ENCODE measurements at regions not wholly inside any gene's neighbourhood (a gene's known extent, or its start where the extent isn't known, plus 50 kb on each side); places are given as distances from the start of the nearest gene placed in this dataset.

DNA sequence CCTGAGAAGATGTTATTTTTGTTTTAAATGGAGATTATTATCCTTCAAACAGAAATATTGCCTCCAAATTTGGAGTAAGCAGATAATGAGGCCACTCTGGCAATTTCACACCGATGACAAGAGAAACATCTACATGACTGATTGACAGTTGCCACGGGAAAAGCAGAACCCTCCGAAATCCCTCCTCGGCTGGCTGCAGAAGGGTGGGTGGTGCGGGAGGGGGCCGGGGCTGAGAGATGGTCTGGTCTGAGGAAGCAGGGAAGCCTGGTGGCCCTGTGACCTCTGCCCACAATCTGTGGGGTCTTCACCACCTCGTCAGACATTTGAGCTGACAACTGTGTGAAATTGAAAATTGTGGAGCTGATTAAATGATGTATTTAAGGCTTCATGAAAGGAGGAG lies 503.2 kb downstream of the MN1 start:
- DNase-seq (ENCODE audit: low read depth), result no peak
- TF ChIP-seq, protein P1, sequence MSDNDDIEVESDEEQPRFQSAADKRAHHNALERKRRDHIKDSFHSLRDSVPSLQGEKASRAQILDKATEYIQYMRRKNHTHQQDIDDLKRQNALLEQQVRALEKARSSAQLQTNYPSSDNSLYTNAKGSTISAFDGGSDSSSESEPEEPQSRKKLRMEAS (IDR thresholded peaks at IDR 0.05; ENCODE audit: low read depth, low read length), result no peak
- TF ChIP-seq POLR2A (IDR thresholded peaks at IDR 0.05; ENCODE audit: extremely low read depth, insufficient read length) (no peak), MYC (IDR thresholded peaks at IDR 0.05; ENCODE audit: low read depth, low read length) (no peak)
- TF ChIP-seq, protein P2, sequence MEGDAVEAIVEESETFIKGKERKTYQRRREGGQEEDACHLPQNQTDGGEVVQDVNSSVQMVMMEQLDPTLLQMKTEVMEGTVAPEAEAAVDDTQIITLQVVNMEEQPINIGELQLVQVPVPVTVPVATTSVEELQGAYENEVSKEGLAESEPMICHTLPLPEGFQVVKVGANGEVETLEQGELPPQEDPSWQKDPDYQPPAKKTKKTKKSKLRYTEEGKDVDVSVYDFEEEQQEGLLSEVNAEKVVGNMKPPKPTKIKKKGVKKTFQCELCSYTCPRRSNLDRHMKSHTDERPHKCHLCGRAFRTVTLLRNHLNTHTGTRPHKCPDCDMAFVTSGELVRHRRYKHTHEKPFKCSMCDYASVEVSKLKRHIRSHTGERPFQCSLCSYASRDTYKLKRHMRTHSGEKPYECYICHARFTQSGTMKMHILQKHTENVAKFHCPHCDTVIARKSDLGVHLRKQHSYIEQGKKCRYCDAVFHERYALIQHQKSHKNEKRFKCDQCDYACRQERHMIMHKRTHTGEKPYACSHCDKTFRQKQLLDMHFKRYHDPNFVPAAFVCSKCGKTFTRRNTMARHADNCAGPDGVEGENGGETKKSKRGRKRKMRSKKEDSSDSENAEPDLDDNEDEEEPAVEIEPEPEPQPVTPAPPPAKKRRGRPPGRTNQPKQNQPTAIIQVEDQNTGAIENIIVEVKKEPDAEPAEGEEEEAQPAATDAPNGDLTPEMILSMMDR (IDR thresholded peaks at IDR 0.05; ENCODE audit: low read depth, low read length), result no peak
- no peak overlapping the region for H3K4me3 ChIP-seq (ENCODE audit: low read depth, low read length)

GRCh38 chr22:27298742-27299141 lies 502.8 kb downstream of the MN1 start:
- H3K4me3 ChIP-seq (ENCODE audit: low read depth, low read length), result no peak overlapping the region
- DNase-seq (ENCODE audit: low read depth), result no peak
- TF ChIP-seq, protein P2 (IDR thresholded peaks at IDR 0.05; ENCODE audit: low read depth, low read length), result no peak
- TF ChIP-seq MYC (IDR thresholded peaks at IDR 0.05; ENCODE audit: low read depth, low read length) (no peak), POLR2A (IDR thresholded peaks at IDR 0.05; ENCODE audit: extremely low read depth, insufficient read length) (no peak)
- TF ChIP-seq, protein P1 (IDR thresholded peaks at IDR 0.05; ENCODE audit: low read depth, low read length), result no peak

- no peak for DNase-seq (ENCODE audit: low read depth)
These were observed 502.1 kb downstream of the MN1 start for GRCh38 chr22:27299181-27300085.

DNA sequence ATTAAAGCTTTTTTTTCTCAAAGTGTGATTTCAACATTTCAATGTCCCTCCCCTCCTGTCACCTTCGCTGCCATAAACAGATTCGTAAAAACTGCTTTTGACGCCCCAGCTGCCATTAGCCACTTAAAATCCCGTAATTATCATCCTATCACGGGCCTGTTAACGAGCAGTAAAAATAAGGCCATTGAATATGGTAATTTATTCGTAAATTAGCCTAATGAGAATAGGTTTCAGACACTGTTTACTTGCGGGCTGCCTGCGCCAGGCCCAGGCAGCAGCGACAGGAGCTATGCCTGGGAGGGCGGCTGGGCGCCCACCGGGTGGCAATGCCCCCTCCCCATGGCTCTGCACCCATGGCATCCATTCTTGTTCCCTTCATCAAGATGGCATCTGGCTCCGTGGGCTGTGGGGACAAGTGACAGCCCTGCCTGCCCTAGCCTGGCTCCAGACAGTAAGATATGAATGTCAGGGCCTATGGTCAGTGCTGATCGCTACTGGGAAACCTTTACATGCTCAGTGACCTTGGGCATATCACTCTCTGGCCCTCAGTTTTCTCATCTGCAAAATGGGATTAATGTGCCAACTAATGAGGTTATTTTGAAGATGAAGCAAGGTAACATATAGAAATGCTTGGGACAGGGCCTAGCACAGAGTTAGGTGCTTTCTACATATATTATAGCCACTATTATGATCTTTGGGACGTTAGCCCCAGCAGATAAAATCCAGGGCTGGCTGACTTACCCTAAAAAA lies 500.8 kb downstream of the MN1 start:
- no peak overlapping the region for H3K4me3 ChIP-seq (ENCODE audit: low read depth, low read length)
- DNase-seq (ENCODE audit: low read depth), result no peak
- TF ChIP-seq MYC (IDR thresholded peaks at IDR 0.05; ENCODE audit: low read depth, low read length) (no peak), POLR2A (IDR thresholded peaks at IDR 0.05; ENCODE audit: extremely low read depth, insufficient read length) (no peak)
- TF ChIP-seq, protein P1 (IDR thresholded peaks at IDR 0.05; ENCODE audit: low read depth, low read length), result no peak
- TF ChIP-seq, protein P2 (IDR thresholded peaks at IDR 0.05; ENCODE audit: low read depth, low read length), result no peak

More at GRCh38 chr22:27299181-27300085, 502.1 kb downstream of the MN1 start:
- TF ChIP-seq, protein P2 (IDR thresholded peaks at IDR 0.05; ENCODE audit: low read depth, low read length), result no peak
- TF ChIP-seq MYC (IDR thresholded peaks at IDR 0.05; ENCODE audit: low read depth, low read length), result no peak
- TF ChIP-seq, protein P1 (IDR thresholded peaks at IDR 0.05; ENCODE audit: low read depth, low read length), result no peak
- no peak for TF ChIP-seq POLR2A (IDR thresholded peaks at IDR 0.05; ENCODE audit: extremely low read depth, insufficient read length)
- no peak overlapping the region for H3K4me3 ChIP-seq (ENCODE audit: low read depth, low read length)

DNA sequence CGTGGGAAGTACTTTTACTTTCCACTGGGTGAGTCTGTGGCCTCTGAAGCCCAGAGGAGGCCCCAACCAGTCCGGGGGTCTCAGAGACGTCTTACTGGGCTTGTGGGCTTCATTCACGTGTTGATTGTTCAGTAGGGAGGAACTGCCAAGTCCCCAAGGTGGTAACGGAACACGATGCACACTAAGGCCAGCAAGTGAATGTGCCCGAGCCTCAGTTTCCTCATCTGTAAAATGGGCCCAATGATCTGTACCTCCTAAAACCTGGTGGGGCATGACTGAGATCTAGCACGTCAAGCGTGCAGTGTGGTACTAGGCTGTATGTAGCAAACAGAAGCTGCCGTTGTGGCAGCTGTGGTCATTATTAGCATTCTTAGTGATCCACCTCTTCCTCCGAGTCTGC lies 499.1 kb downstream of the MN1 start:
- DNase-seq (ENCODE audit: low read depth), result no peak
- H3K4me3 ChIP-seq (ENCODE audit: low read depth, low read length), result no peak overlapping the region
- TF ChIP-seq, protein P1 (IDR thresholded peaks at IDR 0.05; ENCODE audit: low read depth, low read length), result no peak
- no peak for TF ChIP-seq MYC (IDR thresholded peaks at IDR 0.05; ENCODE audit: low read depth, low read length)
- TF ChIP-seq, protein P2 (IDR thresholded peaks at IDR 0.05; ENCODE audit: low read depth, low read length), result no peak
- no peak for TF ChIP-seq POLR2A (IDR thresholded peaks at IDR 0.05; ENCODE audit: extremely low read depth, insufficient read length)

Measured in NB4 (cell line).